SK-N-SH (cell line): ENCODE measurements at regions not wholly inside any gene's neighbourhood (a gene's known extent, or its start where the extent isn't known, plus 50 kb on each side); places are given as distances from the start of the nearest gene placed in this dataset.

Experiments used
- CTCF ChIA-PET: fragments of 300-600, 350-600 bp; formaldehyde crosslinking; extraction: SDS; loops from one replicate; lab custom pipeline; 2021; lab: Yijun Ruan, JAX
- POLR2A ChIA-PET: fragments of 350-600 bp; sonication (Branson Sonifier 250); formaldehyde crosslinking; extraction: SDS; loops from one replicate; lab custom pipeline; 2020; ENCODE audit warnings: antibody characterized with exemption, inconsistent platforms; lab: Yijun Ruan, JAX
- DNase-seq: peaks from one replicate; pipeline ENCODE4 v3.0.0; 2012
- H2AFZ ChIP-seq: fragments of 200-600 bp; sonication (generic); 2 replicates; pipeline ENCODE4 v1.8.1; 2016; ENCODE audit warnings: antibody characterized with exemption, mild to moderate bottlenecking, low read depth
- H3F3A ChIP-seq: fragments of 200-600 bp; sonication (generic); replicated peaks from 2 replicates; pipeline ENCODE3; 2016; ENCODE audit warnings: antibody characterized with exemption, mild to moderate bottlenecking; ENCODE audit not compliant: insufficient read depth
- H3K27ac ChIP-seq, 2 experiments: fragments of 200-500 bp in 1 of 2; fragments of 200-600 bp in 1 of 2; sonication (Bioruptor generic) in 1 of 2; sonication (generic), shearing (Covaris generic) in 1 of 2; 2 replicates each; pipeline versions ENCODE4 v1.5.1 to v1.6.1; 2014 to 2016; ENCODE audit warnings: low read depth in 2 of 2, inconsistent platforms in 1 of 2, low read length in 1 of 2, mild to moderate bottlenecking in 1 of 2, mixed read lengths in 1 of 2
- H3K27me3 ChIP-seq: fragments of 200-600 bp; sonication (generic), shearing (Covaris generic); 2 replicates; pipeline ENCODE4 v1.6.1; 2016; ENCODE audit warnings: mixed run types; ENCODE audit not compliant: insufficient read depth
- H3K36me3 ChIP-seq, 2 experiments: fragments of 200-500 bp in 1 of 2; fragments of 200-600 bp in 1 of 2; sonication (Bioruptor generic) in 1 of 2; sonication (generic) in 1 of 2; replicated peaks in 1 of 2; 2 replicates each; pipeline versions ENCODE3 to v1.5.1; 2014 to 2016; ENCODE audit warnings: low read length in 1 of 2, mild to moderate bottlenecking in 1 of 2; ENCODE audit not compliant: insufficient read depth in 2 of 2, control insufficient read depth in 1 of 2
- H3K4me1 ChIP-seq, 2 experiments: fragments of 200-500 bp in 1 of 2; fragments of 200-600 bp in 1 of 2; sonication (Bioruptor generic) in 1 of 2; sonication (generic), shearing (Covaris generic) in 1 of 2; 2 replicates each; pipeline versions ENCODE4 v1.5.1 to v1.6.1; 2014 to 2016; ENCODE audit warnings: low read depth in 1 of 2, low read length in 1 of 2, mixed run types in 1 of 2; ENCODE audit not compliant: insufficient read depth in 2 of 2, control insufficient read depth in 1 of 2
- H3K4me2 ChIP-seq: fragments of 200-600 bp; sonication (generic), shearing (Covaris generic); 2 replicates; pipeline ENCODE4 v1.6.1; 2017; ENCODE audit warnings: mixed run types
- H3K4me3 ChIP-seq, 2 experiments: fragments of 200-500 bp in 1 of 2; fragments of 200-600 bp in 1 of 2; sonication (Bioruptor generic) in 1 of 2; sonication (generic), shearing (Covaris generic) in 1 of 2; 2 replicates each; pipeline versions ENCODE4 v1.5.1 to v1.8.1; 2014 to 2016; ENCODE audit warnings: low read depth in 2 of 2, inconsistent platforms in 1 of 2, low read length in 1 of 2, mild to moderate bottlenecking in 1 of 2, mixed read lengths in 1 of 2, moderate library complexity in 1 of 2
- H3K79me2 ChIP-seq: fragments of 200-600 bp; sonication (generic); 2 replicates; pipeline ENCODE4 v1.8.1; 2017; ENCODE audit warnings: mild to moderate bottlenecking; ENCODE audit not compliant: insufficient read depth
- H3K9ac ChIP-seq: fragments of 200-600 bp; sonication (generic); 2 replicates; pipeline ENCODE4 v1.6.1; 2017; ENCODE audit warnings: mixed run types
- H3K9me2 ChIP-seq: fragments of 200-600 bp; sonication (generic); 2 replicates; pipeline ENCODE4 v1.6.1; 2017; ENCODE audit warnings: mixed run types
- H3K9me3 ChIP-seq: fragments of 200-600 bp; sonication (generic); 2 replicates; pipeline ENCODE4 v1.6.1; 2017; ENCODE audit warnings: mixed run types, mild to moderate bottlenecking, moderate library complexity
- H4K20me1 ChIP-seq: fragments of 200-600 bp; sonication (generic); 2 replicates; pipeline ENCODE4 v1.6.1; 2017; ENCODE audit warnings: mild to moderate bottlenecking, mixed run types; ENCODE audit not compliant: insufficient read depth
- CHD2 ChIP-seq: fragments of 150-350 bp; IDR thresholded peaks from 2 replicates; pipeline ENCODE4 v1.6.1; 2018; ENCODE audit warnings: low read length; ENCODE audit not compliant: partially characterized antibody
- CTCF ChIP-seq: fragments of 200-600 bp; sonication (generic); IDR thresholded peaks from 2 replicates; pipeline ENCODE4 v1.6.1; 2017; ENCODE audit warnings: antibody characterized with exemption, mild to moderate bottlenecking, moderate library complexity
- EP300 ChIP-seq, 2 experiments: IDR thresholded peaks; 2 replicates each; pipeline versions ENCODE4 v1.4.0 to v1.6.1; 2012; ENCODE audit warnings: borderline replicate concordance in 1 of 2, low read depth in 1 of 2, low read length in 1 of 2
- FOSL2 ChIP-seq: IDR thresholded peaks from 2 replicates; pipeline ENCODE4 v1.4.0; 2012; ENCODE audit warnings: low read depth, mild to moderate bottlenecking, moderate library complexity, borderline replicate concordance
- FOXJ3 ChIP-seq: sonication (generic); formaldehyde crosslinking; IDR thresholded peaks from 2 replicates; pipeline ENCODE4 v1.5.1; 2020; ENCODE audit warnings: mild to moderate bottlenecking, missing genetic modification reagents
- FOXM1 ChIP-seq: IDR thresholded peaks from 2 replicates; pipeline ENCODE4 v1.4.0; 2012; ENCODE audit warnings: low read depth, mild to moderate bottlenecking
- GATA2 ChIP-seq: sonication (generic); formaldehyde crosslinking; IDR thresholded peaks from 2 replicates; pipeline ENCODE4 v1.5.0; 2020; ENCODE audit warnings: mild to moderate bottlenecking, missing genetic modification reagents
- IRF3 ChIP-seq: fragments of 150-350 bp; IDR thresholded peaks from 2 replicates; pipeline ENCODE4 v1.6.1; 2016; ENCODE audit warnings: mild to moderate bottlenecking, low read depth, low read length
- JUND ChIP-seq: IDR thresholded peaks from 2 replicates; pipeline ENCODE4 v1.4.0; 2012
- MAX ChIP-seq: IDR thresholded peaks from 2 replicates; pipeline ENCODE4 v1.4.0; 2012; ENCODE audit warnings: low read depth
- MEF2A ChIP-seq: IDR thresholded peaks from 2 replicates; pipeline ENCODE4 v1.4.0; 2012; ENCODE audit warnings: low read depth, borderline replicate concordance
- MXI1 ChIP-seq: IDR thresholded peaks from 2 replicates; pipeline ENCODE4 v1.6.1; 2012; ENCODE audit warnings: mild to moderate bottlenecking, low read depth, low read length, improper control_type of control experiment
- NFIC ChIP-seq: IDR thresholded peaks from 2 replicates; pipeline ENCODE4 v1.4.0; 2012; ENCODE audit warnings: borderline replicate concordance
- POLR2AphosphoS5 ChIP-seq: IDR thresholded peaks from 2 replicates; pipeline ENCODE4 v1.6.1; 2012; ENCODE audit warnings: low read depth, low read length
- RAD21 ChIP-seq: IDR thresholded peaks from 2 replicates; pipeline ENCODE4 v1.6.1; 2012; ENCODE audit warnings: mild to moderate bottlenecking, low read length
- TAF1 ChIP-seq: IDR thresholded peaks from 2 replicates; pipeline ENCODE4 v1.6.1; 2012; ENCODE audit warnings: low read depth, mild to moderate bottlenecking, low read length, moderate library complexity, borderline replicate concordance
- TEAD4 ChIP-seq: IDR thresholded peaks from 2 replicates; pipeline ENCODE4 v1.4.0; 2012; ENCODE audit warnings: mild to moderate bottlenecking, borderline replicate concordance; ENCODE audit not compliant: insufficient read depth
- YY1 ChIP-seq: IDR thresholded peaks from 2 replicates; pipeline ENCODE4 v1.4.0; 2012; ENCODE audit warnings: low read depth, mild to moderate bottlenecking
- ZBTB33 ChIP-seq: IDR thresholded peaks from 2 replicates; pipeline ENCODE4 v1.4.0; 2012; ENCODE audit warnings: low read depth, borderline replicate concordance
- WGBS: methylation state at CpG from one replicate; pipeline ENCODE4 v1.1.6; 2017; ENCODE audit warnings: low lambda C conversion rate; 5-methylcytosine and 5-hydroxymethylcytosine counted together
- TF ChIP-seq, protein P1 (sequence below): IDR thresholded peaks from 2 replicates; pipeline ENCODE4 v1.4.0; 2012; ENCODE audit warnings: low read depth, borderline replicate concordance

- Histone ChIP-seq H3K4me3 (no peak overlapping the region), H3K4me1 (no peaks in the 10 kb centered on the region; a peak in 1 of 4 replicates), H2AFZ (no peak overlapping the region), H4K20me1 (no peaks in the 10 kb centered on the region), H3K27me3 (no peaks in the 10 kb centered on the region), H3K9me3 (no peaks in the 10 kb centered on the region), H3K79me2 (no peaks in the 10 kb centered on the region), H3K27ac (no peak overlapping the region), H3F3A (no peaks in the 10 kb centered on the region), H3K4me2 (no peak overlapping the region), H3K36me3 (no peaks in the 10 kb centered on the region), H3K9me2 (no peaks in the 10 kb centered on the region), H3K9ac (no peak overlapping the region)
- ChIA-PET POLR2A (no interaction called here), CTCF (no interaction called here)
- WGBS = 0% methylated on average over 1 of the region's 1 CpG
- DNase-seq = no peak
- no peak for TF ChIP-seq TEAD4
- no peak for TF ChIP-seq FOSL2
- no peak for TF ChIP-seq POLR2AphosphoS5
- TF ChIP-seq FOXJ3 (CRISPR knock-in tag) = no peak
- TF ChIP-seq JUND = no peak
- no peak for TF ChIP-seq TAF1
- no peak for TF ChIP-seq MEF2A
- no peak for TF ChIP-seq IRF3
These were observed 107.0 kb downstream of the ATXN7L3B start for GRCh38 chr12:74644681-74645080.

GRCh38 chr12:74646831-74647230 is 109.2 kb downstream of the ATXN7L3B start:
- H2AFZ ChIP-seq = no peak overlapping the region
- H3K4me1 ChIP-seq = no peaks in the 10 kb centered on the region; a peak in 1 of 4 replicates
- ChIA-PET CTCF (interaction anchor here (1.1 to 1.4 kb wide), 4 partner anchors 13 to 235 kb away, joined by 3 to 5 read pairs (median 4); no protein-coding TSS in a partner anchor), POLR2A (no interaction called here)
- H3K9me3 ChIP-seq = no peaks in the 10 kb centered on the region
- H3K79me2 ChIP-seq = no peaks in the 10 kb centered on the region
- H3K4me2 ChIP-seq = no peak overlapping the region
- no peaks in the 10 kb centered on the region for H3K27me3 ChIP-seq
- 0% methylated on average over 1 of the region's 1 CpG for WGBS
- no peak overlapping the region for H3K27ac ChIP-seq
- H4K20me1 ChIP-seq = no peaks in the 10 kb centered on the region
- H3K9me2 ChIP-seq = no peaks in the 10 kb centered on the region
- no peaks in the 10 kb centered on the region for H3K36me3 ChIP-seq
- TF ChIP-seq ZBTB33 (no peak), MAX (no peak), YY1 (no peak), EP300 (IDR thresholded peaks at IDR 0.05; ENCODE audit: borderline replicate concordance in 1 of 2, low read depth in 1 of 2, low read length in 1 of 2) (no peak), POLR2AphosphoS5 (no peak), MXI1 (no peak), IRF3 (no peak), MEF2A (no peak), FOXM1 (no peak), GATA2 (CRISPR knock-in tag) (no peak), RAD21 (peak; percentile 59), TAF1 (no peak), FOSL2 (no peak), CTCF (peak; percentile 29; the same call in 1 of the 2 replicates), JUND (no peak), CHD2 (no peak), NFIC (no peak)
- TF ChIP-seq, protein P1, sequence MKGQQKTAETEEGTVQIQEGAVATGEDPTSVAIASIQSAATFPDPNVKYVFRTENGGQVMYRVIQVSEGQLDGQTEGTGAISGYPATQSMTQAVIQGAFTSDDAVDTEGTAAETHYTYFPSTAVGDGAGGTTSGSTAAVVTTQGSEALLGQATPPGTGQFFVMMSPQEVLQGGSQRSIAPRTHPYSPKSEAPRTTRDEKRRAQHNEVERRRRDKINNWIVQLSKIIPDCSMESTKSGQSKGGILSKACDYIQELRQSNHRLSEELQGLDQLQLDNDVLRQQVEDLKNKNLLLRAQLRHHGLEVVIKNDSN = no peak
- TF ChIP-seq, all 33 proteins: peak for 2
- Histone ChIP-seq H3K9ac (no peak overlapping the region), H3F3A (no peaks in the 10 kb centered on the region), H3K4me3 (no peak overlapping the region)
- no peak for DNase-seq
